Breast epithelium (tissue), 3 donors: ENCODE measurements at regions not wholly inside any gene's neighbourhood (a gene's known extent, or its start where the extent isn't known, plus 50 kb on each side); places are given as distances from the start of the nearest gene placed in this dataset.

Source experiments
- CTCF ChIP-seq, 3 donors: fragments of 450-650 bp; IDR thresholded peaks; one replicate each; pipeline ENCODE4 v1.5.1; 2016 to 2017; ENCODE audit warnings: antibody characterized with exemption in 3 of 3, mild to moderate bottlenecking in 3 of 3, moderate library complexity in 3 of 3
- POLR2A ChIP-seq: fragments of 450-650 bp; IDR thresholded peaks from one replicate; pipeline ENCODE4 v1.6.1; 2016; ENCODE audit warnings: antibody characterized with exemption, mild to moderate bottlenecking, moderate library complexity

- TF ChIP-seq CTCF (IDR thresholded peaks at IDR 0.05): no peak
- TF ChIP-seq POLR2A: no peak
Observed at GRCh38 chr16:54585094-54585997, 298.8 kb upstream of the IRX3 start.
